ENCODE measurements at regions not wholly inside any gene's neighbourhood (a gene's known extent, or its start where the extent isn't known, plus 50 kb on each side); places are given as distances from the start of the nearest gene placed in this dataset.

DNA sequence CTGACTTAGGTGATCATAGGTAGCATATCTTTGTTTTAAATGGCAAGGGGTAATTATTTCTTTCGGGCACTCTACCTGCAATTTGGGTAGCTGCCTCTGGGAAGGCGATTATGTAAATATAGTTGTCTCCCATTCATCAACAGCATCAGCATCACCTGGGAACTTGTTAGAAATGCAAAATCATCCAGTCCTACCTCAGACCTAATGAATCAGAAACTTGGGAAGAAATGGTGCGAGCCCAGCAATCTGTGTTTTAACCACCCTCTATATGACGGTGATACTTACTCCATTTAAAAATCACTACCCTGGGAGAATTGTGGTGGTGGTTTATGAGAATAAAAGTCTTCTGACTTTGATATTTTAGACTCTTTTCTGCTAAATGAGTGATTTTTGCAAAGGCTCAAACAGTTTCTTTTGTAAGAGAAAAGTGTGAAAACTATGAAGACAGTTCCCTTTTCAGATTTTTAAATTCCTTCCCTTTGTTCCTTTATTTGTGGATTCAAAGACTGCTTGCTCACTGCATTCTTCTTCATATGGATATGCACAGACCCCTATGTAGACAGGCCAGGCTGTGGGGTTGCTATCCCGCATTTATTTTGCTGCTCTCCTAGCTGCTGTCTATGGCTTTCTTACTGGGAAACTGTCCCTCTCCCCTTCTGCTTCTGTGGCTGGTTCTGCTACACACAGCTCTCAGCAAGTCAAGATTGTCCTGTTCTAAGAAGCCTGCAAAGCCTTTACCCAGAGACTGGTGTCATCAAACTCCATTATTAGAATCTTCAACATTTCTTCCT lies 365.3 kb downstream of the RNF144B start:
- H3K4me3 Mint-ChIP-seq: no peak overlapping the region
- no peaks in the 10 kb centered on the region for H3K27me3 Mint-ChIP-seq (ENCODE audit: insufficient read depth)
- no peaks in the 10 kb centered on the region for H3K4me1 Mint-ChIP-seq (ENCODE audit: low read depth)
- H3K36me3 Mint-ChIP-seq (ENCODE audit: low read depth): no peaks in the 10 kb centered on the region
- H3K9me3 Mint-ChIP-seq: no peaks in the 10 kb centered on the region
- H3K27ac Mint-ChIP-seq: no peak overlapping the region
- no peak for DNase-seq (ENCODE audit: low spot score)
- intact Hi-C loops (cut with micrococcal nuclease): no loop called here

DNA sequence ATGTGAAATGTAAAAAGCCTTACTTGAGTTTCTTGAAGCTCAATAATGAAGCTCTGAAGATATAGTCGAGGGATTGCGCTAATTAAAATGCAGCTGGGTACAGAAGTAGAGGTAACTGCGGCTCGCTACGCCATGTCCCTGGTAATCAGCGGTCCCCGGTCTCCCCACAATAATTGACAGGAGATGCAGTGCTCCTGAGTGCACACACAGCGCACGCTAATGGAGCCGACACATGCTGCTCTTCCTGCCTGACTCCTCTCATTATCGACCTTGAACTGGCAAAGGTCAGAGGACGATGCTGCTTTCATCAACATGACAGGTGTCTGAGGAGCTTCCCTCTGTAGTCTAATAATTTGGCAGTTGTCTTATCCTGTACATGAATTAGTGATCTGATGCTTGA lies 365.9 kb downstream of the RNF144B start:
- H3K36me3 Mint-ChIP-seq (ENCODE audit: low read depth): no peaks in the 10 kb centered on the region
- intact Hi-C loops (cut with micrococcal nuclease): no loop called here
- no peak overlapping the region for H3K4me3 Mint-ChIP-seq
- H3K9me3 Mint-ChIP-seq: no peaks in the 10 kb centered on the region
- no peaks in the 10 kb centered on the region for H3K4me1 Mint-ChIP-seq (ENCODE audit: low read depth)
- no peaks in the 10 kb centered on the region for H3K27me3 Mint-ChIP-seq (ENCODE audit: insufficient read depth)
- H3K27ac Mint-ChIP-seq: no peak overlapping the region
- no peak for DNase-seq (ENCODE audit: low spot score)

DNA sequence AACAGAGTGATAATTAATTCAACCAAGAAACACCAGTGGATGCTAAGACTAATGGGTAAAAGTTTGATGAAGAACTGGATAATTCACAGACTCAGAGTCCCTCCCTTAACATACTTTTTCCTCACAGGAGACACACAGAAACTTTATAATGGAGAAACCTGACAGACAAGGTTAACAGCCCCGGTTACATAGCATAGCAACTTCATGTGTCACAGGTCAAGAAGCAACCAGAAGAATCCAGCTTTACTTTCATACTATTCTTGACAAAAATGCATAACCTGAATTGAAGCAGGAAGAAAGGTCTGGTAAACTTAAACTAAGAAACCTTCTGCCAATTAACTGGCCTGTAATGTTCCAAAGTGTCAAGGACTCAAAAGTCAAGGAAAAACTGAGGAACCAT lies 375.9 kb downstream of the RNF144B start:
- no peak for DNase-seq (ENCODE audit: low spot score)
- intact Hi-C loops (cut with micrococcal nuclease): no loop called here
- H3K27ac Mint-ChIP-seq: no peak overlapping the region
- no peaks in the 10 kb centered on the region for H3K9me3 Mint-ChIP-seq
- H3K36me3 Mint-ChIP-seq (ENCODE audit: low read depth): no peaks in the 10 kb centered on the region
- no peak overlapping the region for H3K4me3 Mint-ChIP-seq
- H3K4me1 Mint-ChIP-seq (ENCODE audit: low read depth): no peaks in the 10 kb centered on the region
- no peaks in the 10 kb centered on the region for H3K27me3 Mint-ChIP-seq (ENCODE audit: insufficient read depth)

DNA sequence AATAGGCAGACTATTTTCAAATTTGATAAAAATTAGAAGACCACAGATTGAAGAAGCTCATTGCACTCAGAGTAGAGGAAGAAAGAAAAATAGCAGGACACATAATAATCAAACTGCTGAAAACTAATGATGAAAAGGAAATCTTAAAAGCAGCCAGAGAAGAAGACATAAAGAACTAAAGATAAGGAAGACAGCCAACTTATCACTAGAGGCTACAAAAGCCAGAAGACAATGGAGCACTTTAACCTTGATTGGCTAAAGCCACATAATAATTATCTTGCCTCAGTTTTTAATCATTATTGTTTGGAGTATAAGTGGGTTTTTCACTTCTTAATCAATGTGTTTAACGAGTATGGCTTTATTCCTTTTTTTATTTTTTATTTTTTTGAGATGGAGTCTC lies 397.6 kb downstream of the RNF144B start:
- intact Hi-C loops (cut with micrococcal nuclease): no loop called here
- no peaks in the 10 kb centered on the region for H3K36me3 Mint-ChIP-seq (ENCODE audit: low read depth)
- H3K27me3 Mint-ChIP-seq (ENCODE audit: insufficient read depth): no peaks in the 10 kb centered on the region
- no peaks in the 10 kb centered on the region for H3K4me1 Mint-ChIP-seq (ENCODE audit: low read depth)
- H3K4me3 Mint-ChIP-seq: no peak overlapping the region
- H3K9me3 Mint-ChIP-seq: peaks cover 20% of the 10 kb centered on the region
- DNase-seq (ENCODE audit: low spot score): no peak
- H3K27ac Mint-ChIP-seq: no peak overlapping the region

DNA sequence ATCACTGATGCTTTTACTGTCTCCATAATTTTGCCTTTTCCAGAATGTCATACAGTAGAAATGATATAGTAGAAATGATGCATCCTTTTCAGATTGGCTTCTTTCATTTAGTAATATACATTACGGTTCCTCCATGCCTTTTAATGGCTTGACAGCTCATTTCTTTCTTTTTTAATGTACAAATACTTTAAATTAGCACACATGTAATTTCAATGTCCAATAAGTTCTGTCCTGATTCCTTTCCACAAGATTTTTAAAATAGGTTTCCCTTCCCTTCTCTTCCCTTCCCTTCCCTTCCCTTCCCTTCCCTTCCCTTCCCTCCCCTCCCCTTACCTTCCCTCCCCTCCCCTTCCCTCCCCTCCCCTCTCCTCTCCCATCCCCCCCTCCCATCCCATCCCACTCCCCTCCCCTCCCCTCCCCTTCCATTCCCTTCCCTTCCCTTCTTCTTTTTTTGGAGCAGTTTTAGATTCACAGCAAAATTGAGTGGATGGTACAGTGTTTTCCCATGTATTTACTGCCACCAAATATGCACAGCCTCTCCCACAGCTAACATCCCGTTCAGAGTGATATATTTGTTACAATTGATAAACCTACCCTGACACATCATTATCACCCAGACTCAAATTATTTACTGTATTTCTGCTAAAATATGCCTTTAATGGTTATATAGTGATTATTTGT lies 398.8 kb downstream of the RNF144B start:
- Mint-ChIP-seq H3K9me3 (peaks cover 20% of the 10 kb centered on the region), H3K4me1 (ENCODE audit: low read depth) (no peaks in the 10 kb centered on the region), H3K27ac (no peak overlapping the region), H3K4me3 (no peak overlapping the region), H3K36me3 (ENCODE audit: low read depth) (no peaks in the 10 kb centered on the region), H3K27me3 (ENCODE audit: insufficient read depth) (no peaks in the 10 kb centered on the region)
- intact Hi-C loops (cut with micrococcal nuclease): no loop called here
- DNase-seq (ENCODE audit: low spot score): no peak

DNA sequence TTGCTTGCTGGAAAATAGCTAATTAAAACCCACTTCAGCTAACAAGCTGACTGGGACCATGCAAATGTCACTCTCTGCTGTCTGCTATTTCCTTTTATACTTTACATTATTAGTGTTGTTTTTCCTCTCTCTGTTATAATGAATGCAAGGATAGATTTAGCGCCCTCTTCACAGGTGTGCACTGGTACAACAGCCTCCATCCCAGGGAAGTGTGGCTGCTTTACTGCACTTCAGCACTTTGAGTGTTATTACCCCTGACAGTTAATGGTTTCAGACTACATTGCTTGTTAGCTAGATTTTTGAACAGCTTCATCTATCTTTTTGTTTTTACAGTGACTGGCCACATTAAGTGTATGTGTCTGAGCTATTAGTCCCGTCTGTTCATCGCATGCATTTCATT lies 405.7 kb downstream of the RNF144B start:
- H3K4me1 Mint-ChIP-seq (ENCODE audit: low read depth): no peaks in the 10 kb centered on the region
- no peak overlapping the region for H3K4me3 Mint-ChIP-seq
- no peaks in the 10 kb centered on the region for H3K27me3 Mint-ChIP-seq (ENCODE audit: insufficient read depth)
- H3K9me3 Mint-ChIP-seq: peaks cover 14% of the 10 kb centered on the region
- no peak for DNase-seq (ENCODE audit: low spot score)
- no peaks in the 10 kb centered on the region for H3K36me3 Mint-ChIP-seq (ENCODE audit: low read depth)
- no peak overlapping the region for H3K27ac Mint-ChIP-seq
- intact Hi-C loops (cut with micrococcal nuclease): no loop called here

DNA sequence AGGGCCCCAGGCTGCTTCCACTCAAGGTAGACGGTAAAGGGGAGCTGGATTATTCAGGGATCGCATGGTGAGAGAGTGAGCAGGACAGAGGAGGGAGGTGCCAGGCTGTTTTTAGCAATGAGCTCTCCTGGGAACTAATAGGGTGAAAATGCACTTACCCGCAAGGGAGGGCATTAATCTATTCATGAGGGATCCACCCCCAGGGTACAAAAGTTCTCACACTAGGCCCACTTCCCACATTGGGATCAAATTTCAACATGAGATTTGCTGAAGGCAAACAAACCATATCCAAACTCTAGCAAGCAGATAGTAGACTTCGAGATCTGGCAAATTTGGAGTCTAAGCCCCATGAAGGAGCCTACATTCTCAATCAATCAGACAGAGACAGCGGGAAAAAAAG lies 408.6 kb downstream of the RNF144B start:
- H3K36me3 Mint-ChIP-seq (ENCODE audit: low read depth): no peaks in the 10 kb centered on the region
- H3K4me1 Mint-ChIP-seq (ENCODE audit: low read depth): no peaks in the 10 kb centered on the region
- intact Hi-C loops (cut with micrococcal nuclease): no loop called here

DNA sequence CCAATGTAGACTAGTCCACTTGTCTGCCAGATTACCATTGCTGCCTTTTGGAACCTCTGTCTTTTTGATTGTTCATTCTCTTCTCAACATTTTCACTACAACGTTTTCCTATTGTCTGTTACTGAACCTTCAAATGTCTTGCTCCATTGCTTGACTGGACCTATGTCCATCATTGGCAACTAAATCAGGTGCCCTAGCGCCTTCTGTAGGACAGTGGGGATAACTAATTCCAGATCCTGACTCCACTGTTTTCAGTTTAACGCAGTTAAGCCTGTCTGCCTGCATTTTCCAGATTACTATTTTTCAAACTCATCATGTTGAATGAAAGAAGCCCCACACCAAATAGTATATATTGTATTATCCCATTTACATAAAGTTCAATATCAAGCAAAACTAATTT lies 433.6 kb downstream of the RNF144B start:
- no peak for DNase-seq (ENCODE audit: low spot score)
- no peaks in the 10 kb centered on the region for H3K27me3 Mint-ChIP-seq (ENCODE audit: insufficient read depth)
- H3K4me1 Mint-ChIP-seq (ENCODE audit: low read depth): no peaks in the 10 kb centered on the region
- H3K9me3 Mint-ChIP-seq: peaks cover 37% of the 10 kb centered on the region
- no peak overlapping the region for H3K4me3 Mint-ChIP-seq
- no peak overlapping the region for H3K27ac Mint-ChIP-seq
- intact Hi-C loops (cut with micrococcal nuclease): loop anchor here (10.0 kb wide), 2 partner anchors 226 to 496 kb away; no protein-coding TSS in a partner anchor
- no peaks in the 10 kb centered on the region for H3K36me3 Mint-ChIP-seq (ENCODE audit: low read depth)

More for the DNA sequence above, 408.6 kb downstream of the RNF144B start:
- Mint-ChIP-seq H3K9me3 (peaks cover 8% of the 10 kb centered on the region), H3K27ac (no peak overlapping the region), H3K4me3 (no peak overlapping the region), H3K27me3 (ENCODE audit: insufficient read depth) (no peaks in the 10 kb centered on the region)
- no peak for DNase-seq (ENCODE audit: low spot score)

DNA sequence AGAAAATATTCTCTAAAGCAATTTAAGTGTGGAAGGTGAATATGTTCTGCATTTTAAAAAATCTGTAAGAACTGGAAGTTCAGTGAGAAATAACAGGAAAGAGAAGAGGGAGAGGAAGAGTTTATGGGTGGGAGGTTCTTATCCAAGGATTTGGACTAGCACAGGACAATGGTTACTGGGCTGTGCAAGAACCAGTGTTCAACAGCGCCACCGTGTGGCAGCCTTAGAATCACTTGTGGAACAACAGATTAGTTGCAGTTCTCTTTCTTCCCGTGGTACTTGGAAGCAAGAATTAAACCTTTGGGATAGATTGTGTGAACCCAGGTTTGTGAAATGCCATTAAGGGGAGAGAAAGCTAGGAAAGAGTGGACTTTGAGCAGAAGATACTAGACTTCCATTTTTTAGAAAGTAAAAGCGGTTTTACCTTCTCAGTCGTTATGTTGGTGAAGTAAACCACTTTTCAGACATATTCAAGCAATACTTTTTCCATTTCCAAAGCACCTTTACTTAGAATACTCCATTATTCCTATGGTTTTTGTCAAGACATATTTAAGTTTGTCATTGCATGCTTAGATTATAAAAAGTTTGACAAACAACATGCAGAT lies 436.7 kb downstream of the RNF144B start:
- Mint-ChIP-seq H3K27me3 (ENCODE audit: insufficient read depth) (no peaks in the 10 kb centered on the region), H3K36me3 (ENCODE audit: low read depth) (no peaks in the 10 kb centered on the region), H3K4me3 (no peak overlapping the region), H3K27ac (no peak overlapping the region), H3K4me1 (ENCODE audit: low read depth) (no peaks in the 10 kb centered on the region), H3K9me3 (peaks cover 45% of the 10 kb centered on the region)
- intact Hi-C loops (cut with micrococcal nuclease): loop anchor here (10.0 kb wide), 2 partner anchors 229 to 499 kb away; no protein-coding TSS in a partner anchor
- DNase-seq (ENCODE audit: low spot score): no peak

DNA sequence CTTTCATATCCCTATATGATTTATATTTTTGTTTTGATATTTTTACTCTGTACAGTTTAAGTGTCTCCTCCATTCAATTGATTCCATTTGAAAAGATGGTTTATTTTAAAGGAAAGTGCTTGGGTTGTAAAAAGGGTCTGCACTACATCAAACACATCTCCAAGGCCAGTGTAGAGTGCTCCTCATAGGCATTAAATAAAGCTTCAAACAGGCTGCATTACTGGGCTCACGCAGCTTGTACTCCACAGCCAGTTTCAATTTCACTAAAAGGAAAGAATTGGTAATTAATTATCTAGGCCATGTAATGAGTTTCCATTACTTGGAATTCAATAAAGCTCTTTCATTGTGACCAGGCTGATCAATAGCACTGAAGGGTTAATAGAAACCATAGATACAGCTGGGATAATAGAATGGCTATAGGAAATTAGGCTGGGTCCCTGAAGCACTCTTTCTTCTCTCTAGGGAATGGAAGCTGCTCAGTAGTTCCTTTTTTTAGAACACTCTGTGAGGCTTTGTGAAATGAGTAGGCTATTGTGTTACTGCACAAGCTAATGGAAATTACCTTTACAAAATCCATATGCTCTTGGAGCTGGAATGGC lies 442.2 kb downstream of the RNF144B start:
- H3K9me3 Mint-ChIP-seq: peaks cover 16% of the 10 kb centered on the region
- DNase-seq (ENCODE audit: low spot score): no peak
- H3K27me3 Mint-ChIP-seq (ENCODE audit: insufficient read depth): no peaks in the 10 kb centered on the region
- no peak overlapping the region for H3K27ac Mint-ChIP-seq
- H3K4me1 Mint-ChIP-seq (ENCODE audit: low read depth): no peaks in the 10 kb centered on the region
- no peak overlapping the region for H3K4me3 Mint-ChIP-seq
- no peaks in the 10 kb centered on the region for H3K36me3 Mint-ChIP-seq (ENCODE audit: low read depth)
- intact Hi-C loops (cut with micrococcal nuclease): loop anchor here (10.0 kb wide), 2 partner anchors 235 to 505 kb away; no protein-coding TSS in a partner anchor

DNA sequence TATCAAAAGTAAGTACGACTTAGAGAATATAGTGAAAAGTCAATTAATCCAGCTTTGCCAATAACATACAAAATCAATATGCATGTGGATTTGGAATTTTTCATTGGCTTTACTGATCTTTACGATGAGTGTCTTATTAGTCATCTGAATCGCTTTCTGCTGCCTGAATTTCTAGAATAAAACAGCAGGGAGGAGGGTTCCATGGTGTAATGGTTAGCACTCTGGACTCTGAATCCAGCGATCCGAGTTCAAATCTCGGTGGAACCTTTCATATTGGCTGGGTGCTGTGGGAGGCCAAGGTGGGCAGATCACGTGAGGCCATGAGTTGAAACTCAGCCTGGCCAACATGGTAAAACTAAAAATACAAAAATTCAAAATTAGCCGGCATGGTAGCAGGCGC lies 448.8 kb downstream of the RNF144B start:
- Mint-ChIP-seq H3K4me3 (no peak overlapping the region), H3K27me3 (ENCODE audit: insufficient read depth) (no peaks in the 10 kb centered on the region), H3K36me3 (ENCODE audit: low read depth) (no peaks in the 10 kb centered on the region), H3K9me3 (peaks cover 4% of the 10 kb centered on the region), H3K27ac (no peak overlapping the region), H3K4me1 (ENCODE audit: low read depth) (no peaks in the 10 kb centered on the region)
- DNase-seq (ENCODE audit: low spot score): no peak
- intact Hi-C loops (cut with micrococcal nuclease): no loop called here

DNA sequence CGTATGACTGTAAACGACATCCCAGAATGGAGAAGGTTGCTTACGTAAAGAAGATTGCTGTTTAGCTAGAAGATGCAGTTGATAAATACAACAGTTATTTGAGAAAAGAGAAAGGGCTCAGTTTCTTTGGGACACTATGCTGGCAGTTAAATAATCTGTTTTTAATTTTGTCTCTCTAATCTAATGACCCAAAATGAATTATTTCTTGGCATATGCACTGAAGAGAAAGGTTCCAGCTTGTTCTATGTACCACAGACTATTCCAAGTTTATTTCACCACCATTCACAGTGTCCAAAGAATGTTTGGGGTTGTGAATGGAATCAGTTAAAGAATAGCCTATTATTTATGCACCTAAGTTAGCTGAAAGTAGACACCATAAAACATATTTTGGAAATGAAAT lies 449.9 kb downstream of the RNF144B start:
- DNase-seq (ENCODE audit: low spot score): no peak
- Mint-ChIP-seq H3K27ac (no peak overlapping the region), H3K4me1 (ENCODE audit: low read depth) (no peaks in the 10 kb centered on the region), H3K9me3 (peaks cover 4% of the 10 kb centered on the region), H3K4me3 (no peak overlapping the region), H3K36me3 (ENCODE audit: low read depth) (no peaks in the 10 kb centered on the region), H3K27me3 (ENCODE audit: insufficient read depth) (no peaks in the 10 kb centered on the region)
- intact Hi-C loops (cut with micrococcal nuclease): no loop called here

DNA sequence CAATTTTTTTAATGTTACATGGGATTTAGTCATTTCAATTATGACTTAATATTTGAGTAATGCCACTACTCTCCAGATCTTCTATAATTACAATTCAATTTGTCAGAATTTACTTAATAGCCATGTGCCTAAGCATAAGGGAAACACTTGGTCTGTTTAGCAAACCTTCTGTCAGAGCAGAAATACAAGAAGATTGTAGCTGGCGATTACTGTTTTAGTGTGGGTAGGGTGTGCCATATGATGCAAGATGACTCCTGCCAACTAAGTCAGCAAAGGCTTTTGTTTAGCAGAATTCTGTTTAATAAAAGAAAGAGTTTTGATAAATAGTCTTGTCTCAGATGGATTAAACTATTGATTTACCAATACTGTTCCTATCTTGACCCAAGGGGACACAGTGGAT lies 455.4 kb downstream of the RNF144B start:
- peaks cover 10% of the 10 kb centered on the region for H3K9me3 Mint-ChIP-seq

More for the DNA sequence above, 455.4 kb downstream of the RNF144B start:
- DNase-seq (ENCODE audit: low spot score): no peak
- Mint-ChIP-seq H3K27ac (no peak overlapping the region), H3K4me3 (no peak overlapping the region), H3K4me1 (ENCODE audit: low read depth) (no peaks in the 10 kb centered on the region), H3K27me3 (ENCODE audit: insufficient read depth) (no peaks in the 10 kb centered on the region), H3K36me3 (ENCODE audit: low read depth) (no peaks in the 10 kb centered on the region)
- intact Hi-C loops (cut with micrococcal nuclease): no loop called here

All from activated T-helper 1 cell treated with anti-CD3 and anti-CD28 coated beads, Interleukin-12 subunit alpha, Interleukin-12 subunit beta, Interleukin-2, Interleukin-4 antibody, amounts not matched to agents 30 ng/mL and 10 ng/mL and 1 ng/mL, durations not matched to agents 14 hours and 24 hours and 36 hours (primary cell).